DMS153 (cell line): ENCODE measurements at regions not wholly inside any gene's neighbourhood (a gene's known extent, or its start where the extent isn't known, plus 50 kb on each side); places are given as distances from the start of the nearest gene placed in this dataset.
"Not testable (repeated sequence)": the region's sequence is repeated elsewhere in the genome, so short reads cannot be mapped to it uniquely, and the experiment has no call there.

ENCODE experiments used
- DNase-seq: peaks from one replicate; lab custom pipeline; 2025; lab: John Stamatoyannopoulos, UW

GRCh38 chr2:132324005-132324404 lies 92.6 kb upstream of the GPR39 start:
- not testable (repeated sequence) for DNase-seq

GRCh38 chr2:132332345-132333033 lies 84.1 kb upstream of the GPR39 start:
- DNase-seq, result not testable (repeated sequence)

- not testable (repeated sequence) for DNase-seq
Measured at GRCh38 chr2:132337135-132337534, 79.5 kb upstream of the GPR39 start.

DNA sequence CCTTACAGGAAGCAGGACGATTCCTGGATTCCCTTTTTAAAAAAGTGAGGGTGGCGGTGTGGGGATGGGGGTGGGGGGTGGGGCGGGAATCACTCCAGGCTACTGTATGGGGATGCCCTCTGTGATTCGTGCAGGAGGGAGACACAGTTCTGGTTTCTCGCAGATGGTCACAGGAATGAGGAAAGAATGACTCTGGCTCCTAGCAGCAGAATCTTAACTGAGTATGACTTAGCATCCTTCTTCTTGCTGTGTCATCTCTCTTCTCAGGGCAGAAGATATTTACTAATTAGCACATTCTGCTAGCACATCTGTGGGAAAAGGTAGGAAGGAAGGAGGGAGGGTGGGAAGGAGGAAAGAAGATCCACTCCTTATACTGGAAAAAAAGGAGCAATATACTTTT lies 78.8 kb upstream of the GPR39 start:
- not testable (repeated sequence) for DNase-seq

- DNase-seq, result peak; percentile 79
Measured at GRCh38 chr2:132347041-132347780, 69.4 kb upstream of the GPR39 start.

GRCh38 chr2:132349092-132349687 lies 67.4 kb upstream of the GPR39 start:
- peak; percentile 35 for DNase-seq

- not testable (repeated sequence) for DNase-seq
Measured at GRCh38 chr2:132351668-132352067, 64.9 kb upstream of the GPR39 start.

DNA sequence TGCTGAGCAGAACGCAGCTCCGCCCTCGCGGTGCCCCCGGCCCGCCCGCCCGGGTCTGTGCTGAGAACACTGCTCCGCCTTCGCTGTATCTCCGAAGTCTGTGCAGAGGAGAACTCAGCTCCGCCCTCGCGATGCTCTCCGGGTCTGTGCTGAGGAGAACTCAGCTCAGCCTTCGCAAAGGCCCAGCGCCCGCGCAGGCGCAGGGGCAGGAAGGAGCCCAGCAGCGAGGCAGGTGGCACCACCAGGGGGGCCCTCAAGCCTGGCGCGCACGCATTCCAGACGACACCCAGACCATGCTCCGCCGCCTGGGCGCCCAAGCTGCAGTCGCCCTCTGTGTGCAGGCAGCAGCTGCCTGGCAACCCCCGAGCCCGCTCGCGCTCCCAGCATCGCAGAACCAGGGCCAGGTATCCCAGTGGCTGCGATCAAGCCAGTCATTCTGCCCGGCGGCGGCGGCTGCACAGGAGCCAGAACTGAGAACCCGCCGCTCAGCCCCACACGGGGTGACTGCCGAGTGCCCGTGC lies 64.1 kb upstream of the GPR39 start:
- DNase-seq, result peak; percentile 77

- not testable (repeated sequence) for DNase-seq
Measured at GRCh38 chr2:132353380-132353779, 63.2 kb upstream of the GPR39 start.

DNA sequence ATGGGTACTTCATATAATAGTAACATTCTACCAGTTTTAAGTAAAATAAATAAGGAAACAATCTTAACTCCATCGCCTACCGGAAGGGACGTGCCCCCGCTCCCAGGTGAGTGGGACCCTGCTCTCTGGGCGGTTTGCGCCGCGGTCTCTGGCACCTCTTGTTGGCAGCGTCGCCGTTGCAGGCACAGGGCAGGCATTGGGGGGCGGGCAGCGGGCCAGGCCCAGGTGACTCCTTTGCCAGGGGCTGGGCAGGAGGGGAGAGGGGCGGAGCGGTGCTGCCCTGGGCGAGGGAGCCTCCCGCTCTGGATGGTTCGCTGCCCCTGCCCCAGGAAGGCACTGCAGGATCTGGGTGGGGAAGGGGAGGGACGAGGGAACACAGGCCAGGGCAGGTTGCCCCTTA lies 55.6 kb upstream of the GPR39 start:
- DNase-seq, result not testable (repeated sequence)

DNA sequence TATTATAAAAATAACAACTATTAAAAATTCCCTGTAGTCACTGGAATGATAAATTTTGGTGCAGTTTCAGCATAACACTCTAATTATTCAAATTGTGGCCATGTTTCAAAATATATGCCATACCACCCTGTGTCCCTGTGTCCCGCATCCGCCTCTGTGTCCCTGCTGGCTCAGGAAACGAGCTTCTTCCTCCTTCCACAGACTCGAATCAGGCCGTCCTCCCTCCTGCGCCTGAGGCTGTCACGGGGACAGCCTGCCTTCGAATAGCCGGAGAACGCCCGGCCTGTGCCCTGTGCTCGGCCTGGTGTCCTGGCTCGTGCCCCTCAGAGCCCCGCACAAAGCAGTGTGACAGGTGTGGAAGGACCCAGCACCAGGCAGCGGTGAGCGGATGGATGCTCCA lies 55.1 kb upstream of the GPR39 start:
- DNase-seq, result not testable (repeated sequence)

- DNase-seq, result not testable (repeated sequence)
Measured at GRCh38 chr2:132363352-132363751, 53.3 kb upstream of the GPR39 start.

GRCh38 chr2:132365963-132366362 lies 50.6 kb upstream of the GPR39 start:
- not testable (repeated sequence) for DNase-seq

DNA sequence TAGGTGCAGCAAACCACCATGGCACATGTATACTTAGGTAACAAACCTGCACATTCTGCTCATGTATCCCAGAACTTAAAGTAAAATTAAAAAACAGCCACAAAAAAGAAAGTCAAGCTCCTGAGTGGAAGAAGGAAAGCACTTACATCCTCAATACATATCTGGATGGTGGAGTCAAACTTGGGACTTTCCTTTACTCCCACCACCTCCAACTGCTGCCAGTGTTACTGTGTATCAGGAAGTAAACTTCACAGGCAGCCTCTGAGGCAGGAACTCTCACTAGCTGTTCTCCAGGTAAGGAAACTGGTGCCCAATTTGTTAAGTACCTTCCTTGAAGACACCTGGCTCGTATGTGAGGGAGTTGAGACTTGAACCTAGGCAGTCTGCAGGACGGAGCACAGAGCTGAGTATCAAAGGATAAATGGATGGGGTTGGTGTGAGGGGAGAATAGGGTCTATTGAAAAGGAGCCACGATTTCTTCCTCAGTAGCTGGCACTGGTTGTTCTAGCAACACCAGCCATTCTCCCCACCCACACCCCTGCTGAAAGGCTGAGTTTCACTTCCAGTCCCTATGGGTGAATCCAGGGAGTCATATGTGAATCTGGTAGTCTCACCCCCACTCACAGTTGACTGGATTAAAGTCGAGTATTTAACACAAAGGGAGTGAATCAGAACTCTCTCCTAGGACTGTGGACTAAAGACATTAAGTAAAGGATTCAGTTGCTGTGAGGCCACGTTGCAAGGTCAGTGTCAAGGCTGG lies 50.0 kb upstream of the GPR39 start:
- no peak for DNase-seq
